GM23338 (cell line): ENCODE measurements at regions not wholly inside any gene's neighbourhood (a gene's known extent, or its start where the extent isn't known, plus 50 kb on each side); places are given as distances from the start of the nearest gene placed in this dataset.

ENCODE experiments used
- ATAC-seq: fragments of 200-7000 bp; cut with Tn5 transposase; 3 replicates; pipeline ENCODE4 v1.9.1; 2020
- DNase-seq: peaks from one replicate; pipeline ENCODE4 v3.0.0-alpha.2; 2015; ENCODE audit warnings: low spot score
- H2AFZ ChIP-seq: fragments of 200-600 bp; sonication (generic); 2 replicates; pipeline ENCODE4 v1.8.0; 2016; ENCODE audit warnings: antibody characterized with exemption, mild to moderate bottlenecking, moderate library complexity
- H3F3A ChIP-seq: fragments of 200-600 bp; sonication (generic); replicated peaks from 2 replicates; pipeline ENCODE4 v1.8.0; 2017; ENCODE audit warnings: antibody characterized with exemption, mixed run types, low read depth
- H3K27ac ChIP-seq: fragments of 200-600 bp; sonication (generic); 2 replicates; pipeline ENCODE4 v1.6.1; 2016; ENCODE audit warnings: low read depth
- H3K27me3 ChIP-seq: fragments of 200-600 bp; sonication (generic); 2 replicates; pipeline ENCODE4 v1.8.0; 2016; ENCODE audit warnings: mild to moderate bottlenecking, mixed run types, moderate library complexity; ENCODE audit not compliant: insufficient read depth
- H3K36me3 ChIP-seq: fragments of 200-600 bp; sonication (generic); 2 replicates; pipeline ENCODE4 v1.8.0; 2016; ENCODE audit warnings: mild to moderate bottlenecking; ENCODE audit not compliant: insufficient read depth
- H3K4me1 ChIP-seq: fragments of 200-600 bp; sonication (generic); 2 replicates; pipeline ENCODE4 v1.8.0; 2016; ENCODE audit warnings: mild to moderate bottlenecking, moderate library complexity; ENCODE audit not compliant: insufficient read depth
- H3K4me2 ChIP-seq: fragments of 200-600 bp; sonication (generic); 2 replicates; pipeline ENCODE4 v1.7.1; 2017; ENCODE audit warnings: mixed run types
- H3K4me3 ChIP-seq: fragments of 200-600 bp; sonication (generic); 2 replicates; pipeline ENCODE4 v1.6.1; 2016; ENCODE audit warnings: mixed run types
- H3K79me2 ChIP-seq: fragments of 200-600 bp; sonication (generic); replicated peaks from 2 replicates; pipeline ENCODE4 v1.8.0; 2017; ENCODE audit warnings: mild to moderate bottlenecking; ENCODE audit not compliant: insufficient read depth
- H3K9me2 ChIP-seq: fragments of 200-600 bp; sonication (generic); 2 replicates; pipeline ENCODE4 v1.8.0; 2017; ENCODE audit not compliant: insufficient read depth
- H4K20me1 ChIP-seq: fragments of 200-600 bp; sonication (generic); replicated peaks from 2 replicates; pipeline ENCODE4 v1.8.0; 2017; ENCODE audit warnings: mild to moderate bottlenecking; ENCODE audit not compliant: insufficient read depth
- H3K27ac Mint-ChIP-seq: 2 replicates; pipeline ENCODE4 v1.8.0; 2020; ENCODE audit warnings: inconsistent platforms, mild to moderate bottlenecking, moderate library complexity, mixed read lengths
- H3K27me3 Mint-ChIP-seq: 3 replicates; pipeline ENCODE4 v1.8.0; 2022; ENCODE audit warnings: low read depth, mild to moderate bottlenecking, moderate library complexity, mixed read lengths, inconsistent platforms; ENCODE audit not compliant: insufficient read depth, poor library complexity
- H3K36me3 Mint-ChIP-seq: 3 replicates; pipeline ENCODE4 v1.8.0; 2021; ENCODE audit warnings: low read depth, mild to moderate bottlenecking, inconsistent platforms, moderate library complexity, mixed read lengths
- H3K4me1 Mint-ChIP-seq: 3 replicates; pipeline ENCODE4 v1.8.0; 2020; ENCODE audit warnings: mild to moderate bottlenecking, inconsistent platforms, mixed read lengths
- H3K4me3 Mint-ChIP-seq: 3 replicates; pipeline ENCODE4 v1.8.0; 2021; ENCODE audit warnings: moderate library complexity, mild to moderate bottlenecking, inconsistent platforms, mixed read lengths
- H3K9me3 Mint-ChIP-seq: 3 replicates; pipeline ENCODE4 v1.8.0; 2020; ENCODE audit warnings: moderate library complexity, mild to moderate bottlenecking, inconsistent platforms, mixed read lengths
- CREB1 ChIP-seq: fragments of 250-450 bp; sonication (Bioruptor Pico); IDR thresholded peaks from 2 replicates; pipeline ENCODE4 v1.5.0; 2020; ENCODE audit warnings: low read depth, mild to moderate bottlenecking, moderate library complexity
- CTCF ChIP-seq, 2 experiments: fragments of 200-600 bp in 1 of 2; sonication (generic) in 1 of 2; conservative IDR thresholded peaks; 2 replicates each; pipeline versions ENCODE4 v1.5.1 to v1.6.1; 2016 to 2017; ENCODE audit warnings: antibody characterized with exemption in 2 of 2, low read depth in 2 of 2, mild to moderate bottlenecking in 2 of 2, moderate library complexity in 1 of 2
- EZH2 ChIP-seq: fragments of 200-600 bp; sonication (generic); IDR thresholded peaks from one replicate; pipeline ENCODE4 v1.8.0; 2017; ENCODE audit warnings: antibody characterized with exemption, mild to moderate bottlenecking, low read depth; ENCODE audit not compliant: unreplicated experiment
- EZH2phosphoT487 ChIP-seq: fragments of 200-600 bp; sonication (generic); IDR thresholded peaks from one replicate; pipeline ENCODE4 v1.8.1; 2018; ENCODE audit warnings: antibody characterized with exemption; ENCODE audit not compliant: unreplicated experiment
- JUNB ChIP-seq: IDR thresholded peaks from one replicate; pipeline ENCODE4 v1.6.1; 2016; ENCODE audit warnings: antibody characterized with exemption; ENCODE audit not compliant: unreplicated experiment
- NANOG ChIP-seq: IDR thresholded peaks from 2 replicates; pipeline ENCODE4 v1.6.1; 2016; ENCODE audit warnings: antibody characterized with exemption, borderline replicate concordance
- POLR2AphosphoS5 ChIP-seq: IDR thresholded peaks from 2 replicates; pipeline ENCODE4 v1.6.1; 2016; ENCODE audit warnings: antibody characterized with exemption, low read depth
- STAT1 ChIP-seq: IDR thresholded peaks from one replicate; pipeline ENCODE4 v1.6.1; 2016; ENCODE audit warnings: antibody characterized with exemption; ENCODE audit not compliant: unreplicated experiment
- ZNF114 ChIP-seq: fragments of 250-450 bp; sonication (Bioruptor Pico); IDR thresholded peaks from 2 replicates; pipeline ENCODE4 v1.5.0; 2020; ENCODE audit warnings: mild to moderate bottlenecking, moderate library complexity
- ZNF331 ChIP-seq: fragments of 250-450 bp; sonication (Bioruptor Pico); IDR thresholded peaks from 2 replicates; pipeline ENCODE4 v1.5.0; 2020; ENCODE audit warnings: low read depth, mild to moderate bottlenecking, moderate library complexity
- ZNF462 ChIP-seq: fragments of 250-450 bp; sonication (Bioruptor Pico); IDR thresholded peaks from 2 replicates; pipeline ENCODE4 v1.5.0; 2020; ENCODE audit warnings: mild to moderate bottlenecking, moderate library complexity

GRCh38 chr12:124660851-124661250 lies 93.4 kb upstream of the NCOR2 start (continued):
- TF ChIP-seq ZNF462 (CRISPR knock-in tag) (no peak), JUNB (no peak), CREB1 (CRISPR knock-in tag) (no peak), STAT1 (no peak)

- Mint-ChIP-seq H3K4me3 (no peak overlapping the region), H3K27me3 (peaks cover 15% of the 10 kb centered on the region), H3K9me3 (no peaks in the 10 kb centered on the region), H3K36me3 (no peaks in the 10 kb centered on the region), H3K27ac (no peak overlapping the region), H3K4me1 (peaks cover 20% of the 10 kb centered on the region)
- Histone ChIP-seq H3K79me2 (no peaks in the 10 kb centered on the region), H4K20me1 (no peaks in the 10 kb centered on the region), H3K4me1 (peaks cover 13% of the 10 kb centered on the region), H3K27me3 (no peaks in the 10 kb centered on the region), H3F3A (peaks cover 5% of the 10 kb centered on the region; the same call in 1 of the 2 replicates), H3K4me3 (no peak overlapping the region), H3K9me2 (no peaks in the 10 kb centered on the region), H3K4me2 (no peak overlapping the region), H3K36me3 (no peaks in the 10 kb centered on the region), H2AFZ (no peak overlapping the region), H3K27ac (no peak overlapping the region)
- no peak for ATAC-seq
- no peak for DNase-seq
- TF ChIP-seq EZH2 (no peak), POLR2AphosphoS5 (no peak), EZH2phosphoT487 (no peak), CTCF (conservative IDR thresholded peaks at IDR 0.05; ENCODE audit: low read depth in 2 of 2) (no peak), ZNF114 (CRISPR knock-in tag) (no peak), NANOG (no peak), ZNF331 (no peak)
Measured at GRCh38 chr12:124658806-124659402, 91.5 kb upstream of the NCOR2 start.
